Neural cell (in vitro differentiated cells): ENCODE measurements at regions not wholly inside any gene's neighbourhood (a gene's known extent, or its start where the extent isn't known, plus 50 kb on each side); places are given as distances from the start of the nearest gene placed in this dataset.

Source experiments
- H2AFZ ChIP-seq: fragments of 200-600, 300-800 bp; sonication (generic), shearing (Covaris generic); 2 replicates; pipeline ENCODE4 v1.6.0; 2014; ENCODE audit warnings: low read depth, mild to moderate bottlenecking, antibody characterized with exemption, low read length, moderate library complexity
- H3F3A ChIP-seq: fragments of 200-600 bp; shearing (Covaris generic); 2 replicates; pipeline ENCODE4 v1.6.1; 2016; ENCODE audit warnings: mild to moderate bottlenecking, moderate library complexity, mixed read lengths, antibody characterized with exemption, low read length; ENCODE audit not compliant: insufficient read depth, poor library complexity, severe bottlenecking
- H3K27ac ChIP-seq: fragments of 200-600, 300-800 bp; sonication (generic), shearing (Covaris generic); 2 replicates; pipeline ENCODE4 v1.5.1; 2014; ENCODE audit warnings: mild to moderate bottlenecking, low read length, moderate library complexity
- H3K27me3 ChIP-seq: fragments of 300-800, 200-600 bp; sonication (generic), shearing (Covaris generic); 2 replicates; pipeline ENCODE4 v1.6.0; 2014; ENCODE audit warnings: mild to moderate bottlenecking, low read depth, low read length, moderate library complexity; ENCODE audit not compliant: insufficient read depth
- H3K36me3 ChIP-seq: fragments of 300-800, 200-600 bp; sonication (generic), shearing (Covaris generic); 2 replicates; pipeline ENCODE4 v1.5.1; 2014; ENCODE audit warnings: mild to moderate bottlenecking, antibody characterized with exemption, low read length, moderate library complexity; ENCODE audit not compliant: insufficient read depth
- H3K4me2 ChIP-seq: fragments of 300-800, 200-600 bp; sonication (generic), shearing (Covaris generic); 2 replicates; pipeline ENCODE4 v1.6.0; 2014; ENCODE audit warnings: mild to moderate bottlenecking, low read length
- H3K4me3 ChIP-seq: fragments of 300-800, 200-600 bp; sonication (generic), shearing (Covaris generic); 2 replicates; pipeline ENCODE4 v1.5.1; 2014; ENCODE audit warnings: mild to moderate bottlenecking, low read length, moderate library complexity
- H3K79me2 ChIP-seq: fragments of 200-600 bp; shearing (Covaris generic); replicated peaks from 2 replicates; pipeline ENCODE4 v1.6.0; 2014; ENCODE audit warnings: mild to moderate bottlenecking, low read length, moderate library complexity; ENCODE audit not compliant: insufficient read depth
- H3K9ac ChIP-seq: fragments of 300-800, 200-600 bp; sonication (generic), shearing (Covaris generic); 2 replicates; pipeline ENCODE4 v1.6.1; 2016; ENCODE audit warnings: mild to moderate bottlenecking, low read length, mixed read lengths
- H3K9me2 ChIP-seq: fragments of 200-600 bp; shearing (Covaris generic); 2 replicates; pipeline ENCODE4 v1.6.1; 2016; ENCODE audit warnings: mild to moderate bottlenecking, low read length, mixed read lengths; ENCODE audit not compliant: insufficient read depth
- H3K9me3 ChIP-seq: fragments of 200-600, 300-800 bp; sonication (generic), shearing (Covaris generic); 2 replicates; pipeline ENCODE4 v1.6.1; 2016; ENCODE audit warnings: mild to moderate bottlenecking, mixed run types, low read length, moderate library complexity, mixed read lengths
- H4K20me1 ChIP-seq: fragments of 200-600 bp; shearing (Covaris generic); 2 replicates; pipeline ENCODE4 v1.6.1; 2016; ENCODE audit warnings: mild to moderate bottlenecking, mixed run types; ENCODE audit not compliant: insufficient read depth
- EP300 ChIP-seq: fragments of 450-650 bp; conservative IDR thresholded peaks from 2 replicates; pipeline ENCODE4 v1.6.1; 2014; ENCODE audit warnings: antibody characterized with exemption, mild to moderate bottlenecking, moderate library complexity; ENCODE audit not compliant: poor library complexity, severe bottlenecking
- EZH2 ChIP-seq: fragments of 200-600, 300-800 bp; shearing (Covaris generic), sonication (generic); IDR thresholded peaks from 2 replicates; pipeline ENCODE4 v1.6.1; 2014; ENCODE audit warnings: antibody characterized with exemption, low read length, borderline replicate concordance, mild to moderate bottlenecking; ENCODE audit not compliant: insufficient read depth, poor library complexity, severe bottlenecking
- MXI1 ChIP-seq: fragments of 450-650 bp; conservative IDR thresholded peaks from 2 replicates; pipeline ENCODE4 v1.6.1; 2014; ENCODE audit warnings: antibody characterized with exemption, mild to moderate bottlenecking; ENCODE audit not compliant: poor library complexity, severe bottlenecking
- POLR2AphosphoS5 ChIP-seq: IDR thresholded peaks from 2 replicates; pipeline ENCODE4 v1.6.1; 2012
- RAD21 ChIP-seq: fragments of 450-650 bp; conservative IDR thresholded peaks from 2 replicates; pipeline ENCODE4 v1.6.1; 2014; ENCODE audit warnings: antibody characterized with exemption, mild to moderate bottlenecking, moderate library complexity
- SMC3 ChIP-seq: fragments of 450-650 bp; conservative IDR thresholded peaks from 2 replicates; pipeline ENCODE4 v1.6.1; 2014; ENCODE audit warnings: antibody characterized with exemption, mild to moderate bottlenecking, moderate library complexity; ENCODE audit not compliant: poor library complexity
- TAF1 ChIP-seq: IDR thresholded peaks from 2 replicates; pipeline ENCODE4 v1.6.1; 2012; ENCODE audit warnings: low read depth
- TF ChIP-seq, protein P1 (sequence below): fragments of 450-650 bp; IDR thresholded peaks from 2 replicates; pipeline ENCODE4 v1.5.1; 2014; ENCODE audit warnings: antibody characterized with exemption, mild to moderate bottlenecking, moderate library complexity; ENCODE audit not compliant: poor library complexity, severe bottlenecking
- TF ChIP-seq, protein P2 (sequence below): IDR thresholded peaks from 2 replicates; pipeline ENCODE4 v1.6.1; 2012; ENCODE audit warnings: borderline replicate concordance

DNA sequence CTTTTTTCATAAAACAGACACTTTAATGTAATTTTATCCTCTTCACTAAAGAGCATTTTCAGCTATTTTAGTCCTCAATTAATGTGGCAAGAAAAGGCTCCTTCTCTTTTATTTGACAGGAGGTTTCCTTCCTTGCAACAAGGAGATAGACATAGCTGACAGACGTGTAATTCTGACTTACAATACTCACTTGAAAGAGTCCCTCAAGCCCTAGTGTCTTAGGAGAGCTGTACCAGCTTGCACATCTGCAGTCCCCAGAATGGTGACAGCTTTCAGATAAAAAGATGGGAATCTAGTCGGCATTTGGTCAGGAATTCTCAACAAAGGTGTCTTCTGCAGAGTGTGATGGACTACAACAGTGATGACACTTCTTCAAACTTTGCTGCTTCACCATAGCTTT is 603.7 kb upstream of the PTCHD4 start:
- H2AFZ ChIP-seq, result no peak overlapping the region
- H3K79me2 ChIP-seq, result no peaks in the 10 kb centered on the region
- H3K27me3 ChIP-seq, result no peaks in the 10 kb centered on the region
- no peaks in the 10 kb centered on the region for H3K36me3 ChIP-seq
- peak overlapping the region; percentile 31 for H3K4me3 ChIP-seq
- peak overlapping the region; percentile 80 for H3K27ac ChIP-seq
- peaks cover 7% of the 10 kb centered on the region for H3F3A ChIP-seq
- no peaks in the 10 kb centered on the region for H3K9me3 ChIP-seq
- TF ChIP-seq EP300 (peak; percentile 97), MXI1 (no peak), SMC3 (peak; percentile 20), POLR2AphosphoS5 (peak; percentile 67)
- TF ChIP-seq, protein P1, sequence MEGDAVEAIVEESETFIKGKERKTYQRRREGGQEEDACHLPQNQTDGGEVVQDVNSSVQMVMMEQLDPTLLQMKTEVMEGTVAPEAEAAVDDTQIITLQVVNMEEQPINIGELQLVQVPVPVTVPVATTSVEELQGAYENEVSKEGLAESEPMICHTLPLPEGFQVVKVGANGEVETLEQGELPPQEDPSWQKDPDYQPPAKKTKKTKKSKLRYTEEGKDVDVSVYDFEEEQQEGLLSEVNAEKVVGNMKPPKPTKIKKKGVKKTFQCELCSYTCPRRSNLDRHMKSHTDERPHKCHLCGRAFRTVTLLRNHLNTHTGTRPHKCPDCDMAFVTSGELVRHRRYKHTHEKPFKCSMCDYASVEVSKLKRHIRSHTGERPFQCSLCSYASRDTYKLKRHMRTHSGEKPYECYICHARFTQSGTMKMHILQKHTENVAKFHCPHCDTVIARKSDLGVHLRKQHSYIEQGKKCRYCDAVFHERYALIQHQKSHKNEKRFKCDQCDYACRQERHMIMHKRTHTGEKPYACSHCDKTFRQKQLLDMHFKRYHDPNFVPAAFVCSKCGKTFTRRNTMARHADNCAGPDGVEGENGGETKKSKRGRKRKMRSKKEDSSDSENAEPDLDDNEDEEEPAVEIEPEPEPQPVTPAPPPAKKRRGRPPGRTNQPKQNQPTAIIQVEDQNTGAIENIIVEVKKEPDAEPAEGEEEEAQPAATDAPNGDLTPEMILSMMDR, result no peak
- TF ChIP-seq, protein P2, sequence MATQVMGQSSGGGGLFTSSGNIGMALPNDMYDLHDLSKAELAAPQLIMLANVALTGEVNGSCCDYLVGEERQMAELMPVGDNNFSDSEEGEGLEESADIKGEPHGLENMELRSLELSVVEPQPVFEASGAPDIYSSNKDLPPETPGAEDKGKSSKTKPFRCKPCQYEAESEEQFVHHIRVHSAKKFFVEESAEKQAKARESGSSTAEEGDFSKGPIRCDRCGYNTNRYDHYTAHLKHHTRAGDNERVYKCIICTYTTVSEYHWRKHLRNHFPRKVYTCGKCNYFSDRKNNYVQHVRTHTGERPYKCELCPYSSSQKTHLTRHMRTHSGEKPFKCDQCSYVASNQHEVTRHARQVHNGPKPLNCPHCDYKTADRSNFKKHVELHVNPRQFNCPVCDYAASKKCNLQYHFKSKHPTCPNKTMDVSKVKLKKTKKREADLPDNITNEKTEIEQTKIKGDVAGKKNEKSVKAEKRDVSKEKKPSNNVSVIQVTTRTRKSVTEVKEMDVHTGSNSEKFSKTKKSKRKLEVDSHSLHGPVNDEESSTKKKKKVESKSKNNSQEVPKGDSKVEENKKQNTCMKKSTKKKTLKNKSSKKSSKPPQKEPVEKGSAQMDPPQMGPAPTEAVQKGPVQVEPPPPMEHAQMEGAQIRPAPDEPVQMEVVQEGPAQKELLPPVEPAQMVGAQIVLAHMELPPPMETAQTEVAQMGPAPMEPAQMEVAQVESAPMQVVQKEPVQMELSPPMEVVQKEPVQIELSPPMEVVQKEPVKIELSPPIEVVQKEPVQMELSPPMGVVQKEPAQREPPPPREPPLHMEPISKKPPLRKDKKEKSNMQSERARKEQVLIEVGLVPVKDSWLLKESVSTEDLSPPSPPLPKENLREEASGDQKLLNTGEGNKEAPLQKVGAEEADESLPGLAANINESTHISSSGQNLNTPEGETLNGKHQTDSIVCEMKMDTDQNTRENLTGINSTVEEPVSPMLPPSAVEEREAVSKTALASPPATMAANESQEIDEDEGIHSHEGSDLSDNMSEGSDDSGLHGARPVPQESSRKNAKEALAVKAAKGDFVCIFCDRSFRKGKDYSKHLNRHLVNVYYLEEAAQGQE, result peak; percentile 84
- H3K9me2 ChIP-seq, result no peaks in the 10 kb centered on the region
- peak overlapping the region; percentile 65 for H3K4me2 ChIP-seq
- H4K20me1 ChIP-seq, result no peaks in the 10 kb centered on the region
- no peak overlapping the region for H3K9ac ChIP-seq

DNA sequence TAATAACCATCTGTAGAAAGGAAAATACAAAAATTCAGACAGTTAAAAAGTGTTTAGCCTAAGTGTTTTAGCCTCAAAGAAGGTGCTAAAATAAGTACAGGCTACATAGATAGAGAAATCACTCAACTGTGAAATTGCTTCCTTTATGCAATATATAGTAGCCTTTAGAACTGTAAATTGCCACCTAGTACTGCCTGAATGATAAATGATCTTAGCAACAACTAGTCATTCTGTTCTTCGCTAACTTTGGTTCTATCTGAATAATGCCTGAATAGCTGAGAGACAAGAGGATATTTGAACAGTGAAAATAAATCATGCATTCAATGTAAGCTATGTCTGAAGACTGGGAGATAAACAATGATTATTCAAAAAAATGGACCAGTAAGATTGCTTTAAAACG is 603.3 kb upstream of the PTCHD4 start:
- TF ChIP-seq, protein P1, result no peak
- no peak for TF ChIP-seq TAF1
- TF ChIP-seq MXI1, result no peak
- no peak for TF ChIP-seq EZH2
- peak; percentile 23 for TF ChIP-seq POLR2AphosphoS5
- TF ChIP-seq EP300, result no peak
- TF ChIP-seq, protein P2, result no peak
- no peak for TF ChIP-seq SMC3
- TF ChIP-seq RAD21, result peak; percentile 38
- peak overlapping the region; percentile 80 for H3K27ac ChIP-seq
- H3K4me3 ChIP-seq, result peak overlapping the region; percentile 31
- no peaks in the 10 kb centered on the region for H3K36me3 ChIP-seq
- H3K9ac ChIP-seq, result peak overlapping the region; percentile 34
- H3F3A ChIP-seq, result peaks cover 7% of the 10 kb centered on the region
- no peaks in the 10 kb centered on the region for H3K9me3 ChIP-seq
- no peaks in the 10 kb centered on the region for H4K20me1 ChIP-seq
- no peaks in the 10 kb centered on the region for H3K27me3 ChIP-seq
- no peaks in the 10 kb centered on the region for H3K79me2 ChIP-seq
- H2AFZ ChIP-seq, result no peak overlapping the region
- H3K4me2 ChIP-seq, result peak overlapping the region; percentile 14
- H3K9me2 ChIP-seq, result no peaks in the 10 kb centered on the region
